Left colon (tissue), 2 donors: ENCODE measurements at regions not wholly inside any gene's neighbourhood (a gene's known extent, or its start where the extent isn't known, plus 50 kb on each side); places are given as distances from the start of the nearest gene placed in this dataset.

Experiments used
- ATAC-seq: fragments of 200-7000 bp; cut with Tn5 transposase; one replicate; pipeline ENCODE4 v1.9.1; 2020; ENCODE audit warnings: mild to moderate bottlenecking, moderate library complexity
- DNase-seq, 2 donors: peaks; one replicate each; pipeline ENCODE4 v3.0.0-alpha.2; 2020
- intact Hi-C, 2 donors: fragments of 100-400 bp; cut with DNase I in 1 of 2; cut with micrococcal nuclease in 1 of 2; formaldehyde crosslinking; loops; one replicate each; pipeline versions ENCODE4 v1.11.2 to v1.14.0; 2022; cut with DNase I, micrococcal nuclease
- donor health status: DM: no; HTN: no; CAD: no.
- donor health status: DM: yes; HTN: yes; CAD: no.

GRCh38 chr9:108016446-108016845 is 526.9 kb upstream of the KLF4 start:
- ATAC-seq (no peak), DNase-seq (no peak)
- intact Hi-C loops: no loop called here

- DNase-seq (no peak), ATAC-seq (no peak)
- intact Hi-C loops: no loop called here
Observed at GRCh38 chr9:108015690-108016089, 526.1 kb upstream of the KLF4 start.

- intact Hi-C loops: no loop called here
- ATAC-seq (no peak), DNase-seq (no peak)
Observed at GRCh38 chr9:108014353-108014752, 524.8 kb upstream of the KLF4 start.

DNA sequence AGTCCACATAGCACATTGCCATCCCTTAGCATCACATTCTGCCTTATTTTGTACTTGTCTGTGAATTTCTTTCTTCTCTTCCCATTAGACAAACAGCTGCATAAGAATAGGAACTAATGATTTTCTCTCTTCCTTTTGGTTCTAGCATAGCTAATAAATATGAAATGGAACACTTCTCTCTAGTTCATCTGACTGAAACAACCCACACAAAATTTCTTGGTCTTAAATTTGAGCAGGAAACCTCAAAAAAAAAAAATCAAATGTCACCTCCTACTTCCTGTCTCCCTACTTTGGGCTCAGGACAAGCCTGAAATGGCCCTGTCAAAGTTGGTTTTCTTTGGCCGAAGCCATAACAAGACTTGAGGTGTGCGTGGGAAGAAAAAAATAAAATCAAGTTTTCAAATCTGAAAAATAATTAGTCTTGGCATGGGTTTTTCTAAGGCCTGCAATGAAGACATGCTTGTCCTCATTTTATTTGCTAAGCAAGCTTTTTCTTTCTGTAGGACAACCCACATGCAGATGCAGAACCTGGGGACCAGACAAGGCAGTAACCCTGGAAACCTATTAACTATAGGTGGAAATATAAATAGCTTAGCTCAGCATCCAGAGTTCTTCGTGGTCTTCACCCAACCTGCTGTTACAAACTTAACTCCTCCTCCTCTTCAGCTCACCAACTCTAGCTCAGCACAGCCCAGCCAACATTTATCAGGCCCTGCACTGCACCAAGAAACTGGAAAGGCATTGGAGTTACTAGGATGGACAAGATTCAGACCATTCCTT is 523.5 kb upstream of the KLF4 start:
- ATAC-seq (no peak), DNase-seq (no peak)
- intact Hi-C loops: no loop called here

- no peak for DNase-seq
- intact Hi-C loops: no loop called here
- no peak for ATAC-seq
Observed at GRCh38 chr9:108012405-108012804, 522.8 kb upstream of the KLF4 start.

GRCh38 chr9:108003526-108003925 is 514.0 kb upstream of the KLF4 start:
- no peak for DNase-seq
- no peak for ATAC-seq
- intact Hi-C loops: no loop called here

DNA sequence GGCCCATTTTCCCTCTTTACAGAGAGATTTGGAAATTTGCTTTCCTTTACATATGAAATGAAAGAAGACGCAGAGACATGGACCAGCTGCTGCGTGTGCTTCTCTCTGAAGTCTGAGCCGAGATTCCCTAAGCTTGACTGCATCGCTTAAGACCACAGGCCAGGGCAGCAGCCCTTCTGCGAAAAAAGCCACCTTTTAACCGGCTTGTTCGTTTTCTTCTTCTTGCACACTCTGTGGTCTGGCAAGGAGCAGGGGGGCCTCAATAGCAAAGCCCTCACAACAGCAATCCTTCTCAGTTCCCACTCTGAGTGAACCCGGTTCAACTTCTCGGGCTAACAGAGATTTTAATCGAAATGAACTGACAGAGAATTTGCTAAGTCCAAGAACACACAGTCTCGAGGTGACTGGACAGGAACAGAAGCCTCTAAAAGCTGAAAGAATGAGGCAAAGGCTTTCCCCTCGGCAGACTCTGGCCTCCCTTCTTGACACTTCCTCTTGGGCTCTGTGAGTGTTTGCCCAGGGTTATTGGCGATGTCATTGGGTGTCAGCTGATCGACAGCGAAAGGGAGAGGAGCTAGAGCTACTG is 512.9 kb upstream of the KLF4 start:
- peak; percentile 96 for ATAC-seq
- intact Hi-C loops: no loop called here
- peak; percentile 32 to 38 for DNase-seq

DNA sequence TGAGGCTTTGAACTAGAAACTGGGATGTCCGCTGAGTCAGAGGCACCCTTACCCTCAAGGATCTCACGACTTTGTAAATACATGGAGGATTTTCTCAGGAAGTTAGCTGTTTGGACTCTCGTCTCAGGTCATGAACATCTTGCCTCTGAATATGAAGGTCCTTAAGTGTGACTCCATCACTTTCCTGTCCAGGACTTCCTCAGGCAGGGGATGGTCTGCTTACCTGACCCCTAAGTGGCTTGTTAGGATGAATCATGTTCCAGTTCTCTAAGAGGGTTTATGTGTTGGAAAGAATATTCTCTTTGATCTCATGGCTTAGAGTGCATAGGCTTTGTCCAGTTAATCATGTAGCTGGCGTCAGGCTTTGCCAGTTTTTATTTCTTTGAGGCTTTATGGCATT is 511.7 kb upstream of the KLF4 start:
- ATAC-seq (no peak), DNase-seq (no peak)
- intact Hi-C loops: no loop called here

GRCh38 chr9:107999890-108000289 is 510.3 kb upstream of the KLF4 start:
- intact Hi-C loops: no loop called here
- ATAC-seq (peak; percentile 36), DNase-seq (no peak)

DNA sequence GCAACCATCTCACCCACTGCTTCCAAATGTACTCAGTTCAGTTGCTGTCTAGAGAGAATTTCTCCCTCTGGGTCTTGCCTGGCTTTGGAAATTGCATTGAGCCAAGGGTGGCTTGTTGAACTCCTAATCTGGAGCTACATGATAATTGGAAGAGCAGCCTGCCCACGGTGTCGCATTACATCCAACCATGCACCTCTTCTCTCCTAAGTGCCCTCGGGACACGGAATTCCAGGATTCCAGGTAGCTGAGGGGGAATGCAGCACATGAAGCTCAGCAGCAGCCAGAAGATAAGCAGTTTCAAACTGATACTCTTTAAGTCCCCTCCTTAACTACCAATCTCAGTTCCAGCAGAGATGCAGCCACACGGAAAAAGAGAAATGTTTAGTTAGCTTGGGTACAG is 509.4 kb upstream of the KLF4 start:
- intact Hi-C loops: no loop called here
- ATAC-seq (no peak), DNase-seq (no peak)

GRCh38 chr9:107994648-107995047 is 505.1 kb upstream of the KLF4 start:
- ATAC-seq: no peak
- DNase-seq: no peak
- intact Hi-C loops: no loop called here

DNA sequence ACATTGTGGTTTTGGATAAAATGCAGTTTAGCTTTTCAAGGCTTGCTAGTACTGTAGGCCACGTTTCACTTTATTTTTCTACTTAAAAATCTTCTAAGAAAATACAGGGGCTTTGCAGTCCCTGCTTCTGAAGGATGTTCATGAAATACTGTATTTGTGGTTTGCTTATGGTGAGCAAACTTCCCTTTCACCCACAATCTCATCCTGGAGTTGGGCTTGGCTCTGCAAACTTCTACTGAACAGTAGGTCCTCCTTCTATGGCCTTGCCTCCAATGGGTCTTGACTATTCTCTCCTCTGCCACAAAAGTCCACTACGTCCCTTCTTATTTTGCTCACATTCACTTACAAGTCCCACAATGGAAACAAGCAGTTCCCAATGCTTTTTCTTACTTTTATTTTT is 502.7 kb upstream of the KLF4 start:
- DNase-seq: no peak
- intact Hi-C loops: no loop called here
- no peak for ATAC-seq

GRCh38 chr9:107991581-107991980 is 502.0 kb upstream of the KLF4 start:
- DNase-seq (no peak), ATAC-seq (no peak)
- intact Hi-C loops: no loop called here

DNA sequence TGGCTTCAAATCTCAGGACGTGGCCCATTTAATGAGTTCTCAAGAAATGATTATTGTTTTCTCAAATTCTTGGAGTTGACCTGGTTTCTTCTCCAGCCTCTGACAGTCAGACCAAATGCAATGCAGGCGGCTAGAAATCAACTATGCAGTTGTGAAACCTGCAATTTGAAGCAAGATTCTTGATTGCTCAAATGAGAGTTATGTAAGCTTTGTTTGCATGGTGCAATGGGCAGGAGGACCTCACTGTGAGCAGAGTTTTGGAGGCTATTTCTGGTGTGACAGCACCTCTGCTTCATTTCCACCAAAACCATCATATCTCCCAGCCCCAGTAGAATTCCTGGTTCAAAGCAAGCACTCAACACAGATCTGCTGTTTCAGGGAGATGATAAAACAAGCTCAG is 500.0 kb upstream of the KLF4 start:
- intact Hi-C loops: no loop called here
- DNase-seq: no peak
- no peak for ATAC-seq

DNA sequence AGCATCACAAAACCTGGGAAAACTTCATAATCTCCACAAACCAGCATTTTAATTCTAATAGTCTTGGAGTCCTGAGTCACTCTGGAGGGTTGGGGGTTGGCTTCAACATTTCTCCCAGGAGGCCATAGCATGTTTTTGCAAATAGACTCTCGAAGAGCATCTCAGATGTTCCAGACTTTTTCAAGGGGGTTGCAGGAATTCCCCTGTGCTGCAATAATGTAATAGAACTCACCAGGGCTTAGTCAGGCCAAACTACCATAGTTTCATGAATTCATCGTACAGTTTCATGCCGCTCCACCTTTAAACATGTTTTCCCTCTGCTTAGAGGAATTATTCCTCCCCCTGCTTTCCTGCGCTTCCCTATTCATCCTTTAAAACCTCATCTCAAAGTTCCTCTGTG is 499.5 kb upstream of the KLF4 start:
- no peak for ATAC-seq
- intact Hi-C loops: no loop called here

DNA sequence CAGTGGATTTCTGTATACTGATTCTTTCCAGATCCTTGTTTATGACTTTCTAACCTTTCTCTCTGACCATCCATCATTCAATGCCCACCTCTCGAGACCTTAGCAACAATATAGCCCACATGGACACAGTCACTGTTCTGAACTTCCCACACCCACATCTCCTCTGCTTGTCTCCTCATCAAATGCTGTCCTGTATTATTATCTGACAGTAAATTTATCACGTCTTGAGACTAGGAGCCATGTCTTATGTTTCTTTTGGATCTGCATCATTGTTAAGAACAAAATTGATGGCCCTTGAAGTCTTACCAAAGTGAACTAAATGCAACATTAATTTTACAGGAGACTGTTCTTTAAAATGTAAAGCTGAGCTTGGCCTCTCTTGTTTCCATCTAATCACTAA is 495.4 kb upstream of the KLF4 start:
- DNase-seq (no peak), ATAC-seq (no peak)
- intact Hi-C loops: no loop called here

More for the DNA sequence above, 499.5 kb upstream of the KLF4 start:
- no peak for DNase-seq

- intact Hi-C loops: no loop called here
- no peak for DNase-seq
- ATAC-seq: no peak
Observed at GRCh38 chr9:107983762-107984161, 494.2 kb upstream of the KLF4 start.

GRCh38 chr9:107983181-107983603 is 493.6 kb upstream of the KLF4 start:
- intact Hi-C loops: no loop called here
- no peak for DNase-seq
- peak; percentile 93 for ATAC-seq

- DNase-seq (no peak), ATAC-seq (peak; percentile 47)
- intact Hi-C loops: no loop called here
Observed at GRCh38 chr9:107982745-107983144, 493.2 kb upstream of the KLF4 start.

GRCh38 chr9:107982001-107982400 is 492.4 kb upstream of the KLF4 start:
- no peak for ATAC-seq
- intact Hi-C loops: no loop called here
- no peak for DNase-seq

DNA sequence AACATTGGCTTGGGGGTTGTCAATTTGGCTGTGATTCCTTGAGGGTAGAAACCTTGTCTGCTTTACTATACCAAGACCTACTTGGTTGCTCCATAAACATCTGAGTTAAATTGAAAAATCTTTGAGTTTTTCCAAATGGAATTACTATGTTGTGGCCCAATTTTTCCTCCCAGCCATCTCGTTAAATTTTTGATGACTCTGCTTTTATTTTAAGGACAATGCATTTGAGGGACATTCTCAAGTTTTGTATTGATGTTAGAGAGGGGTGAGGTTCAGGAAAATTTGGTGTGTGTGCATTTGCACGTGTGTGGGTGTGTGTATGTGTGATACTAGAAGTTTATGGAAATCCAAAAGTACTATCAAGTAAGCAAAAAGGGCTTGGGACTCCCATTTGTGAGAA is 491.4 kb upstream of the KLF4 start:
- intact Hi-C loops: no loop called here
- ATAC-seq: no peak
- DNase-seq: no peak
